ENCODE measurements at regions not wholly inside any gene's neighbourhood (a gene's known extent, or its start where the extent isn't known, plus 50 kb on each side); places are given as distances from the start of the nearest gene placed in this dataset.

- Histone ChIP-seq H3K36me3 (ENCODE audit: control insufficient read depth in 2 of 2, insufficient read depth in 2 of 2, low read length in 2 of 2) (no peaks in the 10 kb centered on the region), H3K9ac (ENCODE audit: low read length in 2 of 2) (no peak overlapping the region), H3K27ac (ENCODE audit: low read length) (no peak overlapping the region), H3K9me3 (ENCODE audit: control insufficient read depth in 2 of 2, low read length in 2 of 2) (no peaks in the 10 kb centered on the region), H3K27me3 (ENCODE audit: control insufficient read depth in 1 of 2, insufficient read depth in 2 of 2, low read length in 2 of 2) (no peaks in the 10 kb centered on the region), H3K4me1 (ENCODE audit: control insufficient read depth, insufficient read depth, low read length) (no peaks in the 10 kb centered on the region), H3K4me3 (ENCODE audit: low read length in 2 of 2) (no peak overlapping the region)
These were observed 51.4 kb upstream of the SOX2 start for GRCh38 chr3:181660337-181660736.

- no peak overlapping the region for H3K4me3 ChIP-seq (ENCODE audit: low read length in 2 of 2)
- H3K9me3 ChIP-seq (ENCODE audit: control insufficient read depth in 2 of 2, low read length in 2 of 2): no peaks in the 10 kb centered on the region
- H3K27ac ChIP-seq (ENCODE audit: low read length): no peak overlapping the region
- H3K9ac ChIP-seq (ENCODE audit: low read length in 2 of 2): no peak overlapping the region
- no peaks in the 10 kb centered on the region for H3K4me1 ChIP-seq (ENCODE audit: control insufficient read depth, insufficient read depth, low read length)
- H3K36me3 ChIP-seq (ENCODE audit: control insufficient read depth in 2 of 2, insufficient read depth in 2 of 2, low read length in 2 of 2): no peaks in the 10 kb centered on the region
- no peaks in the 10 kb centered on the region for H3K27me3 ChIP-seq (ENCODE audit: control insufficient read depth in 1 of 2, insufficient read depth in 2 of 2, low read length in 2 of 2)
These were observed 74.3 kb upstream of the SOX2 start for GRCh38 chr3:181637456-181637855.

GRCh38 chr3:181637056-181637455, 74.7 kb upstream of the SOX2 start:
- Histone ChIP-seq H3K4me1 (ENCODE audit: control insufficient read depth, insufficient read depth, low read length) (no peaks in the 10 kb centered on the region), H3K27ac (ENCODE audit: low read length) (no peak overlapping the region), H3K9me3 (ENCODE audit: control insufficient read depth in 2 of 2, low read length in 2 of 2) (no peaks in the 10 kb centered on the region), H3K9ac (ENCODE audit: low read length in 2 of 2) (no peak overlapping the region), H3K36me3 (ENCODE audit: control insufficient read depth in 2 of 2, insufficient read depth in 2 of 2, low read length in 2 of 2) (no peaks in the 10 kb centered on the region), H3K27me3 (ENCODE audit: control insufficient read depth in 1 of 2, insufficient read depth in 2 of 2, low read length in 2 of 2) (no peaks in the 10 kb centered on the region), H3K4me3 (ENCODE audit: low read length in 2 of 2) (no peak overlapping the region)

- H3K9ac ChIP-seq (ENCODE audit: low read length in 2 of 2): no peak overlapping the region
- no peak overlapping the region for H3K27ac ChIP-seq (ENCODE audit: low read length)
- H3K4me1 ChIP-seq (ENCODE audit: control insufficient read depth, insufficient read depth, low read length): no peaks in the 10 kb centered on the region
- H3K4me3 ChIP-seq (ENCODE audit: low read length in 2 of 2): no peak overlapping the region
- H3K9me3 ChIP-seq (ENCODE audit: control insufficient read depth in 2 of 2, low read length in 2 of 2): no peaks in the 10 kb centered on the region
- no peaks in the 10 kb centered on the region for H3K27me3 ChIP-seq (ENCODE audit: control insufficient read depth in 1 of 2, insufficient read depth in 2 of 2, low read length in 2 of 2)
- no peaks in the 10 kb centered on the region for H3K36me3 ChIP-seq (ENCODE audit: control insufficient read depth in 2 of 2, insufficient read depth in 2 of 2, low read length in 2 of 2)
These were observed 76.6 kb upstream of the SOX2 start for GRCh38 chr3:181635141-181635540.

- H3K4me3 ChIP-seq (ENCODE audit: low read length in 2 of 2): no peak overlapping the region
- H3K27ac ChIP-seq (ENCODE audit: low read length): no peak overlapping the region
- no peaks in the 10 kb centered on the region for H3K4me1 ChIP-seq (ENCODE audit: control insufficient read depth, insufficient read depth, low read length)
- H3K27me3 ChIP-seq (ENCODE audit: control insufficient read depth in 1 of 2, insufficient read depth in 2 of 2, low read length in 2 of 2): no peaks in the 10 kb centered on the region
- H3K36me3 ChIP-seq (ENCODE audit: control insufficient read depth in 2 of 2, insufficient read depth in 2 of 2, low read length in 2 of 2): no peaks in the 10 kb centered on the region
- no peak overlapping the region for H3K9ac ChIP-seq (ENCODE audit: low read length in 2 of 2)
- no peaks in the 10 kb centered on the region for H3K9me3 ChIP-seq (ENCODE audit: control insufficient read depth in 2 of 2, low read length in 2 of 2)
These were observed 78.2 kb upstream of the SOX2 start for GRCh38 chr3:181633556-181633955.

GRCh38 chr3:181631901-181632300, 79.8 kb upstream of the SOX2 start:
- H3K36me3 ChIP-seq (ENCODE audit: control insufficient read depth in 2 of 2, insufficient read depth in 2 of 2, low read length in 2 of 2): no peaks in the 10 kb centered on the region
- H3K9ac ChIP-seq (ENCODE audit: low read length in 2 of 2): no peak overlapping the region
- H3K27me3 ChIP-seq (ENCODE audit: control insufficient read depth in 1 of 2, insufficient read depth in 2 of 2, low read length in 2 of 2): no peaks in the 10 kb centered on the region
- H3K4me3 ChIP-seq (ENCODE audit: low read length in 2 of 2): no peak overlapping the region
- no peak overlapping the region for H3K27ac ChIP-seq (ENCODE audit: low read length)
- H3K9me3 ChIP-seq (ENCODE audit: control insufficient read depth in 2 of 2, low read length in 2 of 2): no peaks in the 10 kb centered on the region
- no peaks in the 10 kb centered on the region for H3K4me1 ChIP-seq (ENCODE audit: control insufficient read depth, insufficient read depth, low read length)

- Histone ChIP-seq H3K27ac (ENCODE audit: low read length) (no peak overlapping the region), H3K36me3 (ENCODE audit: control insufficient read depth in 2 of 2, insufficient read depth in 2 of 2, low read length in 2 of 2) (no peaks in the 10 kb centered on the region), H3K9ac (ENCODE audit: low read length in 2 of 2) (no peak overlapping the region), H3K9me3 (ENCODE audit: control insufficient read depth in 2 of 2, low read length in 2 of 2) (no peaks in the 10 kb centered on the region), H3K27me3 (ENCODE audit: control insufficient read depth in 1 of 2, insufficient read depth in 2 of 2, low read length in 2 of 2) (no peaks in the 10 kb centered on the region), H3K4me1 (ENCODE audit: control insufficient read depth, insufficient read depth, low read length) (no peaks in the 10 kb centered on the region), H3K4me3 (ENCODE audit: low read length in 2 of 2) (no peak overlapping the region)
These were observed 80.9 kb upstream of the SOX2 start for GRCh38 chr3:181630853-181631252.

GRCh38 chr3:181629711-181630110, 82.0 kb upstream of the SOX2 start:
- no peak overlapping the region for H3K9ac ChIP-seq (ENCODE audit: low read length in 2 of 2)
- H3K4me1 ChIP-seq (ENCODE audit: control insufficient read depth, insufficient read depth, low read length): no peaks in the 10 kb centered on the region
- H3K27ac ChIP-seq (ENCODE audit: low read length): no peak overlapping the region
- no peak overlapping the region for H3K4me3 ChIP-seq (ENCODE audit: low read length in 2 of 2)
- H3K9me3 ChIP-seq (ENCODE audit: control insufficient read depth in 2 of 2, low read length in 2 of 2): no peaks in the 10 kb centered on the region
- no peaks in the 10 kb centered on the region for H3K27me3 ChIP-seq (ENCODE audit: control insufficient read depth in 1 of 2, insufficient read depth in 2 of 2, low read length in 2 of 2)
- H3K36me3 ChIP-seq (ENCODE audit: control insufficient read depth in 2 of 2, insufficient read depth in 2 of 2, low read length in 2 of 2): no peaks in the 10 kb centered on the region

GRCh38 chr3:181629029-181629428, 82.7 kb upstream of the SOX2 start:
- Histone ChIP-seq H3K4me3 (ENCODE audit: low read length in 2 of 2) (no peak overlapping the region), H3K9me3 (ENCODE audit: control insufficient read depth in 2 of 2, low read length in 2 of 2) (no peaks in the 10 kb centered on the region), H3K27ac (ENCODE audit: low read length) (no peak overlapping the region), H3K27me3 (ENCODE audit: control insufficient read depth in 1 of 2, insufficient read depth in 2 of 2, low read length in 2 of 2) (no peaks in the 10 kb centered on the region), H3K9ac (ENCODE audit: low read length in 2 of 2) (no peak overlapping the region), H3K4me1 (ENCODE audit: control insufficient read depth, insufficient read depth, low read length) (no peaks in the 10 kb centered on the region), H3K36me3 (ENCODE audit: control insufficient read depth in 2 of 2, insufficient read depth in 2 of 2, low read length in 2 of 2) (no peaks in the 10 kb centered on the region)

GRCh38 chr3:181628384-181628783, 83.3 kb upstream of the SOX2 start:
- H3K9ac ChIP-seq (ENCODE audit: low read length in 2 of 2): no peak overlapping the region
- no peaks in the 10 kb centered on the region for H3K27me3 ChIP-seq (ENCODE audit: control insufficient read depth in 1 of 2, insufficient read depth in 2 of 2, low read length in 2 of 2)
- no peak overlapping the region for H3K4me3 ChIP-seq (ENCODE audit: low read length in 2 of 2)
- H3K36me3 ChIP-seq (ENCODE audit: control insufficient read depth in 2 of 2, insufficient read depth in 2 of 2, low read length in 2 of 2): no peaks in the 10 kb centered on the region
- no peaks in the 10 kb centered on the region for H3K9me3 ChIP-seq (ENCODE audit: control insufficient read depth in 2 of 2, low read length in 2 of 2)
- no peak overlapping the region for H3K27ac ChIP-seq (ENCODE audit: low read length)
- H3K4me1 ChIP-seq (ENCODE audit: control insufficient read depth, insufficient read depth, low read length): no peaks in the 10 kb centered on the region

- H3K27me3 ChIP-seq (ENCODE audit: control insufficient read depth in 1 of 2, insufficient read depth in 2 of 2, low read length in 2 of 2): no peaks in the 10 kb centered on the region
- H3K9me3 ChIP-seq (ENCODE audit: control insufficient read depth in 2 of 2, low read length in 2 of 2): no peaks in the 10 kb centered on the region
- H3K4me1 ChIP-seq (ENCODE audit: control insufficient read depth, insufficient read depth, low read length): no peaks in the 10 kb centered on the region
- no peak overlapping the region for H3K27ac ChIP-seq (ENCODE audit: low read length)
- no peak overlapping the region for H3K9ac ChIP-seq (ENCODE audit: low read length in 2 of 2)
- no peak overlapping the region for H3K4me3 ChIP-seq (ENCODE audit: low read length in 2 of 2)
- H3K36me3 ChIP-seq (ENCODE audit: control insufficient read depth in 2 of 2, insufficient read depth in 2 of 2, low read length in 2 of 2): no peaks in the 10 kb centered on the region
These were observed 85.7 kb upstream of the SOX2 start for GRCh38 chr3:181626036-181626435.

All from stomach smooth muscle (tissue), 2 donors.